ENCODE measurements at regions not wholly inside any gene's neighbourhood (a gene's known extent, or its start where the extent isn't known, plus 50 kb on each side); places are given as distances from the start of the nearest gene placed in this dataset.
A peak's percentile ranks its signal among the peaks of the same experiment; 100 is the strongest.
"Not testable (repeated sequence)": the region's sequence is repeated elsewhere in the genome, so short reads cannot be mapped to it uniquely, and the experiment has no call there.

DNA sequence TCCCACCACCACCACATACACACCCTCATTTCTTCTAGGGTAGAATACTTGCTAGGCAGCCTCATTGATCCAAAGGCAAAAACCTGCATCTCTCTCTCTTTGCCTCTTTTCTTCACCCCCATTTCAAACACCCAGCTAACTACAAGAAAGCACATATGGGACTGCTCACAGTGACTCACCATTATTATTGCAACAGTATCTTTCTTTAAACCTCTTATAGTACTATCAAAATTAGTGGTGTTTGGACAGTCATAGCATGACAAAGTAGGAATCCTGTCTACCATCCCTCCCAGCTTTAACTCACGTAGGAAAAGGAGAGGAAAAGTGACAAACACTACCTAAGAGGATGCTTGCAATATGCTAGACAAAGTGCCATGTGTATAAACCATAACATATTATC lies 422.5 kb upstream of the CRIM1 start:
- peak; percentile 8 for DNase-seq (ENCODE audit: low spot score)

DNA sequence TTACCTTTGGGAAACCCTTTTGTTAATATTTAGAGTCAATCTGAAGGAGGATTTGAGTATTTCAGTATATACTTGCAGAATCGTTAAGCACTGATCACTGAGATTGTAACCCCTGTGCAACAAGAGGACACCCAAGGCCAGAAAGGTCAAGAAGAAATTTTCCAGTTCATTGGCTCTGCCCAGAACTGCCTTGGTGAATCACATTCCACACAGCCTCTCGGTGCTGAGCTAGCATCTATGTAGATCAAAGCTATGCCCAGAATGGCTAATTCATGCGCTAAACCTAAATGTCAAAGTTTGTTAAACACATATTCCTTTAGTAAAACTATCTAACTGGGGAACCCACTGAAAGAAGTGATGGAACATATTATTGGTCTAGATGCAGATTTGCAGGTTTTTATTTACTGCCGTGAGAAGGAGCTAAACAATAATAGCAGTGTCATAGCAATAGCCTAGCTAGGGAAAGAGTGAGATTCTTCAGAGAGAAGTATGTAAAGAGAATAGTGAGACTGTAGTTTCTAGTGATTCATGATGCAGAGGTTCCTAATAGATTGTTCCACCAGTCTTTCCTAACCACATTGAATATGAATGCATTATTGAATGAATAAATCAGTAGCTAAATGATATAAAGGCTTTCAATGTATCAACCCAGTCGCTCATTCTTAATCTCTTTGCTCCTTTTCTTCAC lies 423.2 kb upstream of the CRIM1 start:
- no peak for DNase-seq (ENCODE audit: low spot score)

DNA sequence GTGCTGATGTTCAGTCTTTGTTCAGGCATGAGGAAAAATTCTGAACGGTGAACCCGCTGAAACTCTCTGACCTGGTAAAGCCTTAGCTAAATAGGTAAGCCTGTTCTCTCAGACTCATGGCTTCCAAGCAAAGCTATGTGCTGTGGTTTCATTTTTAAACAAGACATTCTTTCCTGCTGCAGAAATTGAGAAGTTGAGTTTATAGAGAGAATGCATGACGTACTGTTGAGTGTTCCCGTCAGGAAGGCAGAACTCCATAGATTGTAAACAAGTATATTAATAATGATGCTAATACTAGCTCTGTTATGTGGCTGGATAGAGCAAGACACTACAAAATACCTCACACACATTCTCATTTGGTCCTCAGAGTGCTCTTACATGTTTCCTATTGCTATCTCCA lies 424.0 kb upstream of the CRIM1 start:
- DNase-seq (ENCODE audit: low spot score) = peak; percentile 22

DNA sequence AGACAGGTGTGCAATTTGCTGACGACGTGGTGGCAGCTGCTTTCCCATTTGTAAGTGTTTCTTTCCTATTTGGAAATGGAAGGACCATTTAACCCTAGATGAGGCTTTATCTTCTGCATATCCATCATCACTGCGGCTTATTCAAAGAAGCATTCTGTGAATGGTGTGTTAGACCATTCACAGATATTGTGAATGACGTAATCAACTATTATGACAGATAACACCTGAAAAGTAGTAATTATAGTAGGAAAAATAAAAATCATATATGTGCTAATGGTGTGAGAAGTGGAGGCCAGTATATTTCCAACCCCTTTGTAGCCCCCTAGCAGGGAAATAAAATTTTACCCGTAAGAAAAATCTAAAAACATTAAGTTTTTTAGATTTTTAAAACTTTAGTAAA lies 424.5 kb upstream of the CRIM1 start:
- no peak for DNase-seq (ENCODE audit: low spot score)

DNA sequence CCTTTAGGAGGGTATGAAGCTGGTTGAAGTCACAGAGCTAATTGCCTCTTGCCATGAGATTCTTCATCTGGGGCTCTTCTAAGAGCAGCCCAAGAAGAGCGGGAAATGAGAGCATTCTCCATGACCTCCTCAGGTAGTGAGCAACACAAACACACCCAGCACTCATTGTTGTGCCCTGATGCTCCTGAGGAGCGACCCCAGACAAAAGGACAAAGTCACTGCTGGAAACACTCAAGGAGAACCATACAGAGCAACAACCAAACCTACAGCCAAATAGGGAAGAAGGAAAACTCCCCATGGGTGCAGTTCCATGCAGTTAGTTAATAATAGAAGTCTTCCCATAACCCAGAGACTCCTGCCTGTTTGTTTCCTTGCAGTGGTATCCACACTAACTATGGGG lies 426.0 kb upstream of the CRIM1 start:
- no peak for DNase-seq (ENCODE audit: low spot score)

DNA sequence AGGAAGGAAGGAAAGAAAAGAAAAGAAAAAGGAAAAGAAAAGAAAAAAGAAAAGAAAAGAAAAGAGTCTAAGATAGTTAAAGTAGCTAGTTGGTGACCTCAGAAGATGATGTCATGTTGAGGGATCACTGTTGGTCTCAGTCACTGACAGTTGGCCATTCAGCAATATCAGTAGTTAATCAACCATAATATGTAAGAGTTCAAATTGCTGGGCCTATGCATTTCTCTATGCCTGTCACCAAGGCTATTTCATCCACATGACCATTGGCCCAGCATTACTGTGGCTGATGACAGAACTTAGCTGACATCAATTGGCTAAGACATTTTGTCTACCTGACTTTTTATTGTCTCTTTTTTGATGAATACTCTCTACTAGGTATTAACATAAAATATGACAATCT lies 435.5 kb upstream of the CRIM1 start:
- DNase-seq (ENCODE audit: low spot score) = no peak

DNA sequence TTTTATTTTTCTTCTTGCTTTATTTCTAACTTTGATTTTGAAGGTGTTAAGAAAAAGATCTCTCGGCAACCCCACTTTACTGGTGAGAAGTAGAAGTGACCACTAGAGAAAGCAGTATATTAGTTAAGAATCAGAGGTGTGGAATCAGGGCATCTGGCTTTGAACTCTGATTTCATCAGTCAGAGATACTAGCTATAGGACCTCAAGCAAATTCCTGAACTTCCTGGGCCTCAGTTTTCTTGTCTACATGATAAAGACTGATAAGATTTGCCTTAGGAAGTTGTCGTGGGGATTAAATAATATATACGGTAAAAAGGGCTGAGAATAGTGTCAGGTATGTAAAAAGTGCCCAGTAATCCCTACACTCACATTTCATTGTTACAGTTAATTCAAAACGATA lies 440.3 kb upstream of the CRIM1 start:
- DNase-seq (ENCODE audit: low spot score) = no peak

DNA sequence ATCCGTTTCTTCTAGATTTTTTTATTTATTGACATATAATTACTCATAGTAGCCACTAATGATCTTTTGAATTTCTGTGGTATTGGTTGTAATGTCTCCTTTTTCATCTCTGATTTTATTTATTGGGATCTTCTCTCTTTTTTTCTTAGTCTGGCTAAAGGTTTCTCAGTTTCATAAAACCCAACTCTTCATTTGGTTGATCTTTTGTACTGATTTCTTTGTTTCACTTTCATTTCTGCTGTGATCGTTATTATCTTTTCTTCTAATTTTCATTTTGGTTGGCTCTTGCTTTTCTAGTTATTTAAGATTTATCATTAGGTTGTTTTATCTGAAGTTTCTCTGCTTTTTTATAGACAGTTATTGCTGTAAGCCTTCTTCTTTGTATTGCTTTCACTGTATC lies 463.6 kb upstream of the CRIM1 start:
- DNase-seq (ENCODE audit: low spot score) = no peak

DNA sequence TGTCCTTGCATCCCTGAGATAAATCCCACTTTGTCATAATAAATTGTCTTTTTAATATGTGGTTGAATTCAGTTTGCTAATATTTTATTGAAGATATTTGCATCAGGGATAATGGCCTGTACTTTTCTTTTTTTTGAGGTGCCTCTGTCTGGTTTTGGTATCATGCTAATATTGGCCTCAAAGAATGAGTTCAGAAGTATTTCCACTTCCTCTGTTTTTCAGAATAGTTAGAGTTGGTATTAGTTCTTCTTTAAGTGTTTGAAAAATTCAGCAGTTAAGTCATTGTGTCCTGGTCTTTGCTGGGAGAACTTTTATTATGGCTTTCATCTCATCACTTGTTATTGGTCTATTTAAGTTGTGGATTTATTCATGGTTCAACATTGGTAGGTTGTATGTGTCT lies 464.1 kb upstream of the CRIM1 start:
- DNase-seq (ENCODE audit: low spot score) = no peak

DNA sequence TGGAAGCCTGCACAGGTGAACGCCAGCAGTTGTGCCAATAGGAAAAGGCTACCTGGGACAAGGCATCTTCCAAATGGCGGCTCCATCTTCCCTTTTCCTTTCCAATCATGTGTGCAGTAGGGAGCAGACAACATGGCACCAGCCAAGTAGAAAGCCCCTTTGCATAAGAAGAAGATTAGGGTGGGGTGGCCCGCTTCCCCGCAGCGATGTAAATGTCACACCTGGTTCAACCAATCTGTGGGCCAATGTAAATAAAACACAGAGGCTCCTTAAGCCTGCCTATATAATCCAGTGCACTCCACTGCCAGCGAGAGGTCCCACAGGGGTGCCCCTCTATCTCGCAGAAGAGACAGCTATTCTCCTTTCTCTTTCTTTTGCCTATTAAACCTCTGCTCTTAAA lies 468.4 kb upstream of the CRIM1 start:
- DNase-seq (ENCODE audit: low spot score) = no peak

DNA sequence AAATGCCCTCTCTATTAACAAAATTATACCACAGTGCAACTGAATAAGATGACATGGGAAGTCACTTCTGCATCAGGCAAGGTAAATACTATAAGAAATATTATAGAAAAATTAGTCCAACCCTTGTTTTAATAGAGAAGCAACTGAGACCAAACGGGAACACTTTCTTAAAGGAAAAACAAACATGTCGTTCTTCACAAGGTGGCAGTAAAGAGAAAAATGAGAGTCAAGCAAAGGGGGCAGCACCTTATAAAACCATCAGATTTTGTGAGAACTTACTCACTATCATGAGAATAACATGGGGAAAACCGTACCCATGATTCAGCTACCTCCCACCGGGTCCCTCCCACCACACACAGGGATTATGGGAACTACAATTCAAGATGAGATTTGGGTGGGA lies 481.7 kb upstream of the CRIM1 start:
- DNase-seq (ENCODE audit: low spot score) = no peak

DNA sequence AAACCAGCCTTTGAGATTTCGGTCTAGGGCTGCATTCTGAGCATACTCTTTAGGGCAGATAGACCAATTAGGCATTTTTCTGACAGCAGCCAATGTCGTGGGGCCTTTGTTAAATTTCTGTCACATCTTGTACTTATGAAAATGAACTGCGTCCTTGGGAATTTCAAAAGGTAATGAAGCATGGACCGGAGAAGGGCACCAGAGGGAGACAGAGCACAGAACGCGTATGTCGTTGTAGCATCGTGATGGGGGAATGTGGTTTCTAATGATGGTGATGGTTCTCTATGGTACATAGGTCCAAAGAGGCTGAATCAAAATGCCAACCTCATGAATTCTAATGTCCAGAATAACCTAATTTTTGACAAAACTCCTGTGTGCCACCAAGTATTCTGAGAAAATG lies 483.9 kb upstream of the CRIM1 start:
- peak; percentile 7 for DNase-seq (ENCODE audit: low spot score)

DNA sequence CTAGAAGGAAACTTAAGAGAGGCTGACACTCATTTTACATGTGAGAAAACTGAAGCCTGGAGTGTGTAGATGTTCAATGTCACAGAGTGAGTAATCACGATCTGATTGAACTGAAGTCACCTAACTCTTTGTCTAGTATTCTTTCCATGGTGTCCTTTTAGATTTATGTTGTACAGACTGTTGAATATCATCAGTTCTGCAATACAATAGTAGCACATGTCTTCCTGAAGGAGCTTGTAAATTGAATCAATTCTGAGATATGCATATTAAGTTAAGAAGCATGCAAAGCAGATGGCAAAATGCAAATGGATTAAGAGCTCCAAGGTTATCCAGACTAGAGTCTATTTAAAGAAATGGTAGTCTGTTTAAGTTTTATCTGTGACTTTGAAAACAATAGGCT lies 484.9 kb upstream of the CRIM1 start:
- DNase-seq (ENCODE audit: low spot score) = no peak

DNA sequence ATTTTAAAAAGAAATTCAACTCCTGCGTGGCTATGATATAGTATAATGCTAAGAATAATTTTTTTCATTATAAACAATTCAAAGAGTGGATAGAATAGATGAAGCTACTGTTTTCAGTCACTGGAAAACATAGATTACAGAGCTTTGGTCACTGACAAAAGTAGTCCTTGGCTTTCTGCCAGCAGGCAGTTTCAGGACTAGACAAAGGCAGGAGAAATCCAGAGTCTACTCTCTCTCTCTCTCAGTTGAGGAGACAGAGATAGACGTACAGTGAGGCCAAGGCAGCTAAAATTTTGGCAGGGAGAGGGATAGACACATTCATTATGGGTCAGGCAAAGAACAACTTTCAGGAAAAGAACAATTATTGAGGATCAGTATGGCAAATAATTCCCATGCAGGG lies 491.4 kb upstream of the CRIM1 start:
- no peak for DNase-seq (ENCODE audit: low spot score)

DNA sequence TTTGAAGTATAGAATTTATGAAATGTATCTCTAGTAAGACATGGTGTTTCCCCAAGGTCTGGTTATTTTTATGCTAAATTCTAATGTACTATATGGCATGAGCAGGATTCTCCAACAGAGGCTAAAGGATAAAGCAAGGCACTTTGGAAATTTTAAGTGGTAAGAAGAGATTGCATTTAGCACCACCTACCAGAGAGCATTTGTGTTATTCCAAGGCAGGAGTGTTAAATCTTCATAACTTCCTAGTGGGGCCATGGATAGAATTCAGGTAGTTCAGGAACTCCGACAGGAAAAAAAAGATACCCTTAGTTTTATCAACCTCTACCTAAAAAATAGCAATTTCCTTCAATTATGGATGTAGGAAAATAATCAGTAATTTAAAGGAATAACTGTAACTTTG lies 497.4 kb upstream of the CRIM1 start:
- no peak for DNase-seq (ENCODE audit: low spot score)

DNA sequence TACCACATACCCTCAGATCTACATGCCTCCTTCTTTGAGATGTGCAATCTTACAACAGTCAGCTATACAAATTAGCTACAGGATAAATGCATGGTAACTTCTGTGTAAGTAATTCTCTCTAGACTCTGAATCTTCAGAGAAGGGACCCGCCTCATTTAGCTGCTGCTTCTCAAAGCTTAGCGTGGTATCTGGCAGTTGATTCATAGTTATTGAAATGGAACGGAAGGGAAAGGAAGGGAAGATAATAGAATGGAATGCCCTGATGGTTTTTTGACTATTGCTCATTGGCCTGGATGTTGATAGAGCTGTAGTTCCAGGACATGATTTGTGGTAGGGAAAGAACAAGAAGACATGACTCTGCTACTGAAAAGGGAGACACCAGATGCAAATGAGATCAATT lies 498.1 kb upstream of the CRIM1 start:
- DNase-seq (ENCODE audit: low spot score) = no peak

DNA sequence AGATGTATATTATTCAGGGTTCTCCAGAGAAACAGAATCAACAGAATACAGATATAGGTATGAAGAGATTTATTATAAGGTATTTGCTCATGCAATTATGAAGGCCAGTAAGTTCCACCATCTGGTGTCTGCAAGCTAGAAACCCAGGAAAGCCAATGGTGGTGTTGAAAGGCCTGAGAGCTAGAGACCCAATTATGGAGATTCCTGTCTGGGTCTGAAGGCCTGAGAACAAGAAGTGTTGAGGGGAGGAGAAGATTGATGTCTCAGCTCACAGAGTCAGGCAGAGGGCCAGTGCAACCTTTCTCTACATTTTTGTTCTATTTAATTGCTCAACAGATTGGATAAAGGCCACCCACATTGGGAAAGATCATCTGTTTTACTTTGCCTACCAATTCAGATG lies 524.2 kb upstream of the CRIM1 start:
- DNase-seq (ENCODE audit: low spot score) = no peak

DNA sequence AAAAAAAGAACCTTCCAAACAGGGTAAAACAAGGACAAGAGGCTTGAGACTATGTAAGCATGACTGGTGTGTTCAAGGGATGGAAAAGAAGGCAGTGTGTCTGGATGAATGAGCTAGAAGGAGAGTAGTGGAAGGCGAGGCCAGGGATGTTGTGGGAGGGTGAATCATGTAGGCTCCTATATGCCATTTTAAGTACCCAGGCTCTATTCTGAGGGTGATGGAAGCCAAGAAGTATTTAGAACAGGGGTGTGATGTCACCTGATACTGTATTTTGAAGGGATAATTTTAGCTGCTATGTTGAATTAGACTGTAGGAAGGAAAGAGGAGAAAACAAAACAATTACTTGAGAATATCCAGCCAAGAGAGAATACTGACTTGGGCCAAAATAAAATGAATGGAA lies 524.7 kb upstream of the CRIM1 start:
- DNase-seq (ENCODE audit: low spot score) = no peak

DNA sequence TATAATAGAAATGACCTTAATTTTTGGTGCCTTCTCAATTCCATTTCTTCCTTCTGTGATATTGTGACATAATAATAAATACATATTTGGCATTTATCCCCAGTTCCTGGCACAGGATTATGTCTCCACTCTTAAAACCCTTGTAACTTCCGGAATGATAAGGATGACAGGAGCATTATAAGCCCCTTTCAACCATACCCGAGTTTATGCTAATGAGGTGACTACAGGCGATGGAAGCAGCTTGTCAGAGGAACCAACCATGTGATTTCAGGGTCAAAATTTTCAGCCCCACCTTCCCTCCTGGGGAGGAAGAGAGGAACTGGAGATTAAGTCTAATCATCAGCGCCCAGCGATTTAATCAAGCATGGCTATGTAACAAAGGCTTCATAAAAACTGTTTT lies 528.5 kb upstream of the CRIM1 start:
- no peak for DNase-seq (ENCODE audit: low spot score)

DNA sequence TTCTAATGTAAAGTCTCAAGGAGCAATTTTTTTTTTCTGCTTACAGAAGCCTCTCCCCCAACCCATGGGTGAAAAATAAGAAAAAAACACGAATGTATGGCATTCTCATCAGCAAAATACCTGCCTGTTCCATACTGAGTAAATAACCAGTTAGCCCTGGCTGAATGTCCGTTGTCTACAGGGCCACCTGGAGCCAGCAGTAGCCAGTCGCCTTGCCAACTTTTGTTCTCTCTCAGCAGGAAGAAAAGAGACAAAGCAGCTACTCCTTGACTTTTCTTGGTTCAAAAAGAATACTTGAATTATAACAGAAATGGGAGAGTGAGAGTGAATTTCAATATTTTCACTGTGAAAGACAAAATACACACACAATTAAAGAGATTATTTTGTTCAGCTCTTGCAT lies 532.9 kb upstream of the CRIM1 start:
- DNase-seq (ENCODE audit: low spot score) = no peak

DNA sequence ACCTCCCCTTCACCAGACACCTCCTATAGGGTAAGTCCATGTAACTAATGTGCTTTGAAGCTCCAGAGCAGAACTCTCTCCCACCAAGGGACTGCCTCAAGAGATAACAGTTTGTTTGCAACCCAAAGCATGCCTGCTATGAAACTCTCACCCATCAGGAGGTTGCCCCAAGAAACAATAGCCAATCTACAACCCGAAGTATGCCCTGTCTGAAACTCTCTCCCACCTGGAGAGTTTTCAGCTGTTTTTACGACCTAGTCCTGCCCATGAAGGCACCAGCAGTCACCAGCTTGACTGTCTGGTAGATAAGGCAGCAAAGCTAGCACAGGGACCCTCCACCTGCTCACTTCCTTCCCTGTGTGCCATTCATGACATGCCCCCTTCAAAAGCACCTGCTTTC lies 533.9 kb upstream of the CRIM1 start:
- no peak for DNase-seq (ENCODE audit: low spot score)

DNA sequence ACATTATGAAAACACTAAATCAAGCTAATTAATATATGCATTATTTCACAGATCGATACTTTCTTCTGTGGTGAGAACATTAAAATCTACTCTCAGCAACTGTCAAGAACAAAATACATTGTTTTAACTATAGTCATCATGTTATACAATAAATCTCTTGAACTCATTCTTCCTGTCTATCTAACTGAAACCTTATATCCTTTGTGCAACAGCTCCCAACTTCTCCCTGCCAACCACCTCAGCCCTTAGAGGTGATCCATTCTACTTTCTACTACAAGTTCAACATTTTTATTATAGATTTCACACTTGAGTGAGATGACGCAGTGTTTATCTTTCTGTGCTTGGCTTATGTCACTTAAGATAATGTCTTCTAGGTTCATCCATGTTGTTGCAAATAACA lies 535.2 kb upstream of the CRIM1 start:
- DNase-seq (ENCODE audit: low spot score) = no peak

DNA sequence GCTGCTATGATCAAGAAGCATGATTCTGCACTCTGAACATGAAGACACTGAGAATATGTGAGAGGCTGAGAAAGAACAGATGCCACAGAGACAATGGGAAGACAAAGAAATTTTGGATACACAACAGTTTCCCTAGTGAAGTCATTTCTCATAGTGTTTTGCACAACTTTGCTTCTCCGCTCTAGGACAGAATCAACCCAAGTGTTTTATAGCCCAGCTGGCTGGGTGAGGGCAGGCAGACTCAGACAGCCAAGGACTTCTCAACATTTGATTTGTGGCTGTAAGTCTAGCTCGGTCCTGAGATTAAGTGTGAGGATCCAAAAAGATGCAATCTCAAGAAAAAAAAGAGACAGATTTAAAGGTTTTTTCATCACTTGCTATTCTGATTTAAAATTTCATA lies 536.5 kb upstream of the CRIM1 start:
- no peak for DNase-seq (ENCODE audit: low spot score)

DNA sequence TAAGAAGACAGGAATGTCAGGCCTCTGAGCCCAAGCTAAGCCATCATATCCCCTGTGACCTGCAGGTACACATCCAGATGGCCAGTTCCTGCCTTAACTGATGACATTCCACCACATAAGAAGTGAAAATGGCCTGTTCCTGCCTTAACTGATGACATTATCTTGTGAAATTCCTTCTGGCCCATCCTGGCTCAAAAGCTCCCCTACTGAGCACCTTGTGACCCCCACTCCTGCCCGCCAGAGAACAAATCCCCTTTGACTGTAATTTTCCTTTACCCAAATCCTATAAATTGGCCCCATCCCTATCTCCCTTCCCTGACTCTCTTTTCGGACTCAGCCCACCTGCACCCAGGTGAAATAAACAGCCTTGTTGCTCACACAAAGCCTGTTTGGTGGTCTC lies 537.2 kb upstream of the CRIM1 start:
- DNase-seq (ENCODE audit: low spot score) = not testable (repeated sequence)

DNA sequence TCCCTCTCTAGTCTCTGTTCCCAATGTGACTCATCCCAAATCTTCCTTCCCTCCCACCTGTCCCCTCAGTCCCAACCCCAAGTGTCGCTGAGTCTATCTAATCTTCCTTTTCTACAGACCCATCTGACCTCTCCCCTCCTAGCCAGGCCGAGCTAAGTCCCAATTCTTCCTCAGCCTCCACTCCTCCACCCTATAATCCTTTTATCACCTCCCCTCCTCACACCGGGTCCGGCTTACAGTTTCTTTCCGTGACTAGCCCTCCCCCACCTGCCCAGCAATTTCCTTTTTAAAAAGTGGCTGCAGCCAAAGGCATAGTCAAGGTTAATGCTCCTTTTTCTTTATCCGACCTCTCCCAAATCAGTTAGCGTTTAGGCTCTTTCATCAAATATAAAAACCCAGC lies 541.0 kb upstream of the CRIM1 start:
- DNase-seq (ENCODE audit: low spot score) = not testable (repeated sequence)

Data from AG08396 (cell line).